OCI-LY3 (cell line): ENCODE measurements at regions not wholly inside any gene's neighbourhood (a gene's known extent, or its start where the extent isn't known, plus 50 kb on each side); places are given as distances from the start of the nearest gene placed in this dataset.

Experiments used
- CTCF ChIP-seq: fragments of 200-600, 300-600 bp; sonication (generic); IDR thresholded peaks from 2 replicates; pipeline ENCODE4 v1.5.1; 2014; ENCODE audit warnings: antibody characterized with exemption, low read length, low read depth
- EZH2phosphoT487 ChIP-seq: fragments of 200-600 bp; shearing (Covaris generic); IDR thresholded peaks from 2 replicates; pipeline ENCODE4 v1.6.1; 2018; ENCODE audit warnings: antibody characterized with exemption, mixed run types, low read depth

- no peak for TF ChIP-seq CTCF
- no peak for TF ChIP-seq EZH2phosphoT487
Observed at GRCh38 chr7:423312-424260, 96.1 kb downstream of the PDGFA start.
